ENCODE measurements at regions not wholly inside any gene's neighbourhood (a gene's known extent, or its start where the extent isn't known, plus 50 kb on each side); places are given as distances from the start of the nearest gene placed in this dataset.
"Not testable (repeated sequence)": the region's sequence is repeated elsewhere in the genome, so short reads cannot be mapped to it uniquely, and the experiment has no call there.

DNA sequence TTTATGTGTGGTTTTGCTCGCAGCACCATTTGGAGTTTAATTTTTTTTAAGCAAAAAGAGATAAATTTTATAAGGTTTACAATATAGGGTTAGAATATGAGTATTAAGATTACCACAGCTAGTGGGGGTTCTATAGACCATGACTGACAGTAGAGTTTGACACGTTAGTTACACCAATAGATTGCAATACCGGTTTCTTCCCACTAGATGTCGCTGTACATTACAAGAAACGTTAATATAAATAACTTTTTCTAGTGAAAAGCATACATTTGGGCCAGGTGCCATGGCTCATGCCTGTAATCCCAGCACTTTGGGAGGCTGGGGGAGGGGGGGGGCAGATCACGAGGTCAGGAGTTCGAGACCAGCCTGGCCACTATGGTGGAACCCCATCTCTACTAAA lies 433.6 kb downstream of the MAGEB5 start:
- POLR2A ChIA-PET, result no interaction called here
- CTCF ChIA-PET, result no interaction called here

DNA sequence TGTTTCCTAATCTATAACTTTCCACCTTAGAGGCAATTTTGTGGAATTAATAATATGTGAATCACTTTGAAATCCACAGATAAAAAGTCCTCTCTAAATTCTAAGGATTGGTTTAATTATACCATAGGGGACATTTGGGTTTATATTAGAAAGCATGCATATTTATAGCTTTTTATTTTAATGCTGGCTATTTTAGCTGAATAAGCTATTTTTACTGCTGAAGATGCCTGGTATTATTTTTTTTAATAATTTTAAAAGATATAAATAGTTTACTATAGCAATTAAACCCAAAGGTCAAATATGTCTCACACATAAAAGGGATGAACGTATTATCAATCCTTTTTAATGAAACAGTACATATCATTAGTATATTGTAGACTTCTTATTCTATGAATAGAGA lies 415.4 kb downstream of the MAGEB5 start:
- CTCF ChIA-PET, result no interaction called here
- POLR2A ChIA-PET, result no interaction called here

DNA sequence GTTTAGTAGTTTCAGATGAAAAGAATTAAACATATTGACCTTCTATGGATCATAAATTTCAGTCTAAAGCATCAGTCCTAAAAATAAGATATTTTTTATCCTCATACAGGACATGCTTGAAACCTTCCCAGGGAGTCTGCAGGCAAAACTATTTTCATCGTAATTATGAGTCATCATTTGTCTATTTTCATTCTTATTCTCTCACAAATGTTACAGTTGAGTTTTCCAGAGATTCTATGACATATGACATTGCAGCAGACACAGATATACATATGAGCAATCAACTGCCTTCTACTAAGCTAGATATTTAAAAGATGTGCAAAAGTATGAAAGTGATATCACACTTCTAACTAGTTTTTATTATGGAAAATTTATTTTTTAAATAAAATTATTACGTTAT lies 398.0 kb downstream of the MAGEB5 start:
- ChIA-PET CTCF (no interaction called here), POLR2A (no interaction called here)

DNA sequence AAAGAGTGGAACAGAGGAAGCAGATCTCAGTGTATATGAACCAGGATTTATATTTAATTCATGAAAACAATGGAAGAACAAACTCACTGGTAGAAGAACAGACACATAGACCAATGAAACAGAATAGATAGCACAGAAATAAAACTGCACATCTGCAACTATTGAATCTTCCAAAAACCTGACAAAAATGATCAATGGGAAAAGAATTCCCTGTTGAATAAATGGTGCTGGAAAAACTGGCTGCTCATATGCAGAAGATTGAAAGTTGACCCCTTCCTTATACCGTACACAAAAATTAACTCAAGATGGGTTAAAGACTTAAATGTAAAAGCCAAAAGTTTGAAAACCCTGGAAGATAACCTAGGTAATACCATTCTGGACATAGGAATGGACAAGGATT lies 391.0 kb downstream of the MAGEB5 start:
- ChIA-PET POLR2A (no interaction called here), CTCF (no interaction called here)

DNA sequence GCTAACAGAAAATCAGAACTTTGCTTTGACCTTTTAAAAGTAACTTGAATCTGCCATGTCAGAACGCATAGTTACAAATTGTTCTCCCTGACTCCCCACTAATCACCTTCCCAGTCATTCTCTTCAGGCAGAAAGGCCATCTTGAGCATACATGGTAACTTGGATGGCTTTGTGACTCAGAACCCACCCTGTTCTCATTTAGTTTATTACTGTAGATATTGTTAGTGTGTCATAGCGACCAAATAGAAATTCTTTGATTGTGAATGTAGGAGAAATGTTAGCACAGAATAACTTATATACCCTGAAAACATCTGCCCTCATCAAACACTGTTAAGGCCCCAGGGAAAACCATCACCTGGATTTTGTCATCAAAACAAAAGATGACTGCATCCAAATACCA lies 382.0 kb downstream of the MAGEB5 start:
- ChIA-PET CTCF (no interaction called here), POLR2A (no interaction called here)

- ChIA-PET POLR2A (no interaction called here), CTCF (no interaction called here)
Measured at GRCh38 chrX:26590849-26591248, 374.9 kb downstream of the MAGEB5 start.

- CTCF ChIA-PET, result no interaction called here
- POLR2A ChIA-PET, result no interaction called here
Measured at GRCh38 chrX:26586570-26586969, 370.6 kb downstream of the MAGEB5 start.

DNA sequence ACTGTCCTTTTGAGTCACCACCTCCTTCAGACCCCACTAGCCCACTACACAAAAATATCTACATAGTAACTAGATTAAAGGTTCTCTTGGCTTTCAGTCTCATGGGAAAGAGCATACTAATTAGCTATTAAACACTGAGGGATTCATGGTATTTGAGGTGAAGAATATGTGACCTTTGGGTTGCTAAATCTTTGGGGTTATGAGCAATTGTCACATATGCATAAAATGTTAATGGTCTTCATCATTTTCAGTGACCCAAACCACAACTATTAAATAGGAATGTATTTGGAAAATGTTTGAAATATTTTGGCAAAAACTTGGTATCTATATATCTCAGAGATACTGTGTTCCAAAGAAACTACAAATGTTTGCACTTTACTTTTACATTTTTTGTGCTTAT lies 365.1 kb downstream of the MAGEB5 start:
- ChIA-PET POLR2A (no interaction called here), CTCF (no interaction called here)

- POLR2A ChIA-PET, result no interaction called here
- CTCF ChIA-PET, result no interaction called here
Measured at GRCh38 chrX:26580021-26580420, 364.1 kb downstream of the MAGEB5 start.

- ChIA-PET POLR2A (no interaction called here), CTCF (no interaction called here)
Measured at GRCh38 chrX:26574234-26574633, 358.3 kb downstream of the MAGEB5 start.

- CTCF ChIA-PET, result no interaction called here
Measured at GRCh38 chrX:26562156-26562555, 346.2 kb downstream of the MAGEB5 start.

DNA sequence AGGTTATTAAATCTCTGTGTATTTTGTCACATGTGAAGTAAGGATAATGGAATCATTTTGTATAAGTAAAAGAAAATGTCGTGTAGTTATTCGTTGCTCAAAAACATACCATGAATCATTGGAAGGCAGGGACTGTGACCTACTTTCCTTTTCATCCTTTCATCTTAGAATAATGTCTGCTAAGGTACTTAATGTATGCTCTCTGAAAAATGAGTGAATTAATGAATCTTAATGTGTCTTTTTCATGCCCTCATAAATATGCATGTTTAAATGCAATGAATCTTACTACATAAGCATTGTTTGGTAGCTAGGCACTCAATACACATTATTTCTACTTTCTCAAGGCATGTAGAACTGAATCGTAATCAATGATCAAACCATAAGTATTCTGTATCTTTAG lies 343.9 kb downstream of the MAGEB5 start:
- POLR2A ChIA-PET, result no interaction called here
- CTCF ChIA-PET, result no interaction called here

More at GRCh38 chrX:26562156-26562555, 346.2 kb downstream of the MAGEB5 start:
- POLR2A ChIA-PET, result no interaction called here

GRCh38 chrX:26558719-26559386 lies 342.9 kb downstream of the MAGEB5 start:
- ChIA-PET CTCF (no interaction called here), POLR2A (no interaction called here)

GRCh38 chrX:26557691-26558321 lies 341.8 kb downstream of the MAGEB5 start:
- CTCF ChIA-PET, result no interaction called here
- POLR2A ChIA-PET, result no interaction called here

DNA sequence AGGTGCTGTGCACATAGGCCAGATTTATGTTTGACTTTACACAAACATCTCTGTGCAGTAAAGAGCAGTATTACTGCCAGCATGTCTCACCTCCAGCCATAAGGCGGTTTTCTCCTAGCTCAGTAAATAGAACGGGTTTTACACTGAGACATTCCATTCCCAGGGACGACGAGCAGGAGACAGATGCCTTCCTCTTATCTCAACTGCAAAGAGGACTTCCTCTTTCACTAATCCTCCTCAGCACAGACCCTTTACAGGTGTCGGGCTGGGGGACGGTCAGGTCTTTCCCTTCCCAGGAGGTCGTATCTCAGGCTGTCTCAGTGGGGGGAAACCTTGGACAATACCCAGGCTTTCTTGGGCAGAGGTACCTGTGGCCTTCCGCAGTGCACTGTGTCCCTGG lies 309.8 kb downstream of the MAGEB5 start:
- POLR2A ChIA-PET, CTCF ChIA-PET: not testable (repeated sequence)

GRCh38 chrX:26522501-26522900 lies 306.5 kb downstream of the MAGEB5 start:
- CTCF ChIA-PET, result no interaction called here
- POLR2A ChIA-PET, result no interaction called here

DNA sequence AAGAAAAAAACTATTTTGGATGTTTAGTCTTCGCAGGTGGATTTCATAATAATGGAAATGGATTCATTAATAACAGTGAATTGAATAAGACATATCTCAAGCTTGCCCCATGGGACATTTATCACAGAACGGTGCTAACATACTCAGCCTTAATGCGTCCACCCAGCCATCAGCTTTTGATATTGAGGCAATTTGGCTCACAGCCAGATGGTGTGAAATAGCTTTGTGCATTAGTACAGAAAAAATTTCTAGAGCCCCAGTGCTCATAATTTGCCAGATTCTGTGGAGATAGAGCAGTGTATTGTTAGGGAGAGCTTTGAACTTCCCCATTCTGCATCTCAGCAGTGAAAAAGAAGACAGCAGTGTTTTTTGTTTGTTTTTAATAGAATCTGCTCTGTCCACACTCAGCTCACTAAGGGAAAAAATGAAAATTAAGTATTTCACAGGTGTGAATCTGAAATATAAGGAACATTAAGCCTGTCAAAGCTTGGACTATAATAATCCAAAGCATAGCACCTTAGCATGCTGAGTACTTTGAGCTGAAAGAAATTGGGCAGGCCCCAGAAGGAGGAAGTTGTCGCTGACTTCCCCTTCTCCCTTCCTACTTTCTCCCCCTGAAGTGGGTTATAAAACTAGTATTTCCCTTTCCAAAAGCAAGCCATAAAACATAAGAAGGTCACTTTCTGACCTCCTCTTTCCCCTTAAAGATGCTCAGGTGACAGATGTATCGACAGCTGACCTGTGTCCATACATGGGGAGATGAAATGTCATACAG lies 295.8 kb downstream of the MAGEB5 start:
- POLR2A ChIA-PET, result no interaction called here
- CTCF ChIA-PET, result no interaction called here

GRCh38 chrX:26470941-26471340 lies 255.0 kb downstream of the MAGEB5 start:
- CTCF ChIA-PET, result no interaction called here
- POLR2A ChIA-PET, result no interaction called here

GRCh38 chrX:26466387-26466786 lies 250.4 kb downstream of the MAGEB5 start:
- ChIA-PET POLR2A (no interaction called here), CTCF (no interaction called here)

DNA sequence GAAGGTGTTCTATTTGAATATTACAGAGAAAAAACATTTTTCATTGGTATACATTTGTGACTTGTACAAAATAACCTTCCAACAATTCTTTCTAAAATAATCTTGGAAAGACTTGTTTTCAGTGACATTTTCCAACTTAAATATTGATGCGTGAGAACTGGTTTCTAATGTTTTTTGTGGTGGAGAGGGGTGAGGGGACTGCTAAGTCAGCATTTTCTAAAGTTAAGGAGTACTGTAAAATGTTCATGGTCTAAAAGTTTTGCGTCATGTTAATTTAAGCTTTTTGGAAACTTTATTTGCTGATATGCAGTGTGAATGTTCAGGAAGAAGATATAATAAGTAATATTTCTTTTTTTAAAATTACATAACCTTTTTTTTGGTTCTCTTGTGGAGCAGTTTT lies 229.3 kb downstream of the MAGEB5 start:
- CTCF ChIA-PET, result no interaction called here

GRCh38 chrX:26444417-26444816 lies 228.4 kb downstream of the MAGEB5 start:
- POLR2A ChIA-PET, CTCF ChIA-PET: not testable (repeated sequence)

More for the DNA sequence above, 229.3 kb downstream of the MAGEB5 start:
- POLR2A ChIA-PET, result no interaction called here

DNA sequence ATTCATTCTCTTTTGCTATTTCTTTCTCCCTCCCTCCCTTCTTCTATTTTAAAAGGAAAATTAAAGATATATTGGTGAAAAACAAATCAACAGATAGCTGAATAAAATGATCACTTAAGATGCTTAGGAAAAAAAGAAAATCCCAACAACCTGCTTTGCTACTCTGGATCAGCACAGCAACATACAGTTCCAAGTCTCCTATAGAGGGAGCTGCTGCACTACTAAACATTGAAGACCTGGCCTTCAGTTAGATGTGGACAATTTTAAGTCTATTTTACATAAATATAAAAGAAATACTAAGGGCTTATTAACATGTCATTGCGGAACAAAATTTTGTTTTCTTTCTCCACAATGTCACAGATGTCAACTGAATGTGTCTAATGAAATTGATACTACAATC lies 226.4 kb downstream of the MAGEB5 start:
- ChIA-PET CTCF (no interaction called here), POLR2A (no interaction called here)

All from activated CD8-positive, alpha-beta memory T cell treated with anti-CD3 and anti-CD28 coated beads for 36 hours (primary cell).